Activated CD4-positive, alpha-beta T cell treated with anti-CD3 and anti-CD28 coated beads, Interleukin-2, Interleukin-4, amounts not matched to agents 100 ng/mL and 50 ng/mL, durations not matched to agents 16 hours and 8 hours (primary cell): ENCODE measurements at regions not wholly inside any gene's neighbourhood (a gene's known extent, or its start where the extent isn't known, plus 50 kb on each side); places are given as distances from the start of the nearest gene placed in this dataset.
"Not testable (repeated sequence)": the region's sequence is repeated elsewhere in the genome, so short reads cannot be mapped to it uniquely, and the experiment has no call there.

ENCODE experiments used
- DNase-seq: peaks from one replicate; pipeline ENCODE4 v3.0.0-alpha.2; 2020; ENCODE audit warnings: low spot score

- DNase-seq, result no peak
These were observed 79.0 kb upstream of the CDK6 start for GRCh38 chr7:92915348-92915747.

- DNase-seq, result no peak
These were observed 78.3 kb upstream of the CDK6 start for GRCh38 chr7:92914645-92915044.

- no peak for DNase-seq
These were observed 77.5 kb upstream of the CDK6 start for GRCh38 chr7:92913849-92914248.

GRCh38 chr7:92910976-92911375, 74.6 kb upstream of the CDK6 start:
- no peak for DNase-seq

GRCh38 chr7:92909686-92910475, 73.5 kb upstream of the CDK6 start:
- DNase-seq, result no peak

- peak; percentile 98 for DNase-seq
These were observed 68.1 kb upstream of the CDK6 start for GRCh38 chr7:92904244-92905131.

GRCh38 chr7:92898798-92899197, 62.4 kb upstream of the CDK6 start:
- DNase-seq, result no peak

- DNase-seq, result not testable (repeated sequence)
These were observed 58.5 kb upstream of the CDK6 start for GRCh38 chr7:92894857-92895256.

GRCh38 chr7:92889081-92889480, 52.7 kb upstream of the CDK6 start:
- no peak for DNase-seq
